GM19452 (cell line): ENCODE measurements at regions not wholly inside any gene's neighbourhood (a gene's known extent, or its start where the extent isn't known, plus 50 kb on each side); places are given as distances from the start of the nearest gene placed in this dataset.

Source experiments
- ATAC-seq: cut with Tn5 transposase; IDR thresholded peaks from one replicate; pipeline ENCODE4 v1.9.1; 2021; ENCODE audit not compliant: unreplicated experiment

- ATAC-seq: no peak
Observed at GRCh38 chr4:123259676-123260646, 136.6 kb upstream of the SPRY1 start.

- no peak for ATAC-seq
Observed at GRCh38 chr4:123260653-123261052, 135.9 kb upstream of the SPRY1 start.

- no peak for ATAC-seq
Observed at GRCh38 chr4:123262080-123262479, 134.5 kb upstream of the SPRY1 start.

- no peak for ATAC-seq
Observed at GRCh38 chr4:123265443-123265842, 131.2 kb upstream of the SPRY1 start.

GRCh38 chr4:123266221-123266620 is 130.4 kb upstream of the SPRY1 start:
- ATAC-seq: no peak

GRCh38 chr4:123278755-123279154 is 117.8 kb upstream of the SPRY1 start:
- ATAC-seq: no peak

GRCh38 chr4:123283371-123283895 is 113.2 kb upstream of the SPRY1 start:
- no peak for ATAC-seq

GRCh38 chr4:123284168-123284567 is 112.4 kb upstream of the SPRY1 start:
- no peak for ATAC-seq

- no peak for ATAC-seq
Observed at GRCh38 chr4:123286903-123287466, 109.6 kb upstream of the SPRY1 start.

GRCh38 chr4:123288309-123289025 is 108.1 kb upstream of the SPRY1 start:
- peak; percentile 90 for ATAC-seq

- no peak for ATAC-seq
Observed at GRCh38 chr4:123291329-123291728, 105.3 kb upstream of the SPRY1 start.

- ATAC-seq: peak; percentile 65
Observed at GRCh38 chr4:123297836-123298235, 98.8 kb upstream of the SPRY1 start.

- ATAC-seq: no peak
Observed at GRCh38 chr4:123298261-123298660, 98.3 kb upstream of the SPRY1 start.

GRCh38 chr4:123298801-123299200 is 97.8 kb upstream of the SPRY1 start:
- ATAC-seq: no peak

- no peak for ATAC-seq
Observed at GRCh38 chr4:123299212-123299691, 97.3 kb upstream of the SPRY1 start.

GRCh38 chr4:123300222-123301039 is 96.2 kb upstream of the SPRY1 start:
- ATAC-seq: no peak

- no peak for ATAC-seq
Observed at GRCh38 chr4:123301923-123302322, 94.7 kb upstream of the SPRY1 start.

- ATAC-seq: no peak
Observed at GRCh38 chr4:123304151-123304964, 92.2 kb upstream of the SPRY1 start.

GRCh38 chr4:123305736-123306135 is 90.9 kb upstream of the SPRY1 start:
- no peak for ATAC-seq

- ATAC-seq: no peak
Observed at GRCh38 chr4:123306769-123307168, 89.8 kb upstream of the SPRY1 start.
